HL-60 (cell line): ENCODE measurements at regions not wholly inside any gene's neighbourhood (a gene's known extent, or its start where the extent isn't known, plus 50 kb on each side); places are given as distances from the start of the nearest gene placed in this dataset.

Source experiments
- DNase-seq, 2 experiments: peaks; one replicate each; pipeline ENCODE4 v3.0.0-alpha.2; 2010 to 2020; ENCODE audit warnings: low read depth in 1 of 2, low spot score in 1 of 2
- H3K27ac ChIP-seq: fragments of 250-450 bp; sonication (Bioruptor Pico); replicated peaks from 2 replicates; pipeline ENCODE4 v1.5.1; 2020; ENCODE audit warnings: mild to moderate bottlenecking, moderate library complexity
- H3K27me3 ChIP-seq: fragments of 250-450 bp; sonication (Bioruptor Pico); 2 replicates; pipeline ENCODE4 v1.5.1; 2021; ENCODE audit warnings: mild to moderate bottlenecking, moderate library complexity; ENCODE audit not compliant: insufficient read depth, poor library complexity, severe bottlenecking
- H3K4me3 ChIP-seq: replicated peaks from 2 replicates; pipeline ENCODE4 v1.5.1; 2011; ENCODE audit warnings: mild to moderate bottlenecking, control low read depth, low read length; ENCODE audit not compliant: insufficient read depth
- GABPA ChIP-seq: IDR thresholded peaks from 2 replicates; pipeline ENCODE4 v1.6.1; 2012; ENCODE audit warnings: low read depth
- POLR2AphosphoS5 ChIP-seq: IDR thresholded peaks from 2 replicates; pipeline ENCODE4 v1.6.1; 2012; ENCODE audit warnings: low read depth
- SPI1 ChIP-seq: IDR thresholded peaks from 2 replicates; pipeline ENCODE4 v1.6.1; 2012; ENCODE audit warnings: low read depth, mild to moderate bottlenecking, borderline replicate concordance
- TF ChIP-seq, protein P1 (sequence below): IDR thresholded peaks from 2 replicates; pipeline ENCODE4 v1.6.1; 2012; ENCODE audit warnings: low read depth; ENCODE audit not compliant: insufficient replicate concordance
- TF ChIP-seq, protein P2 (sequence below): IDR thresholded peaks from one replicate; pipeline ENCODE4 v1.5.1; 2011; ENCODE audit warnings: low read length, control low read depth, inconsistent platforms; ENCODE audit not compliant: insufficient read depth

DNA sequence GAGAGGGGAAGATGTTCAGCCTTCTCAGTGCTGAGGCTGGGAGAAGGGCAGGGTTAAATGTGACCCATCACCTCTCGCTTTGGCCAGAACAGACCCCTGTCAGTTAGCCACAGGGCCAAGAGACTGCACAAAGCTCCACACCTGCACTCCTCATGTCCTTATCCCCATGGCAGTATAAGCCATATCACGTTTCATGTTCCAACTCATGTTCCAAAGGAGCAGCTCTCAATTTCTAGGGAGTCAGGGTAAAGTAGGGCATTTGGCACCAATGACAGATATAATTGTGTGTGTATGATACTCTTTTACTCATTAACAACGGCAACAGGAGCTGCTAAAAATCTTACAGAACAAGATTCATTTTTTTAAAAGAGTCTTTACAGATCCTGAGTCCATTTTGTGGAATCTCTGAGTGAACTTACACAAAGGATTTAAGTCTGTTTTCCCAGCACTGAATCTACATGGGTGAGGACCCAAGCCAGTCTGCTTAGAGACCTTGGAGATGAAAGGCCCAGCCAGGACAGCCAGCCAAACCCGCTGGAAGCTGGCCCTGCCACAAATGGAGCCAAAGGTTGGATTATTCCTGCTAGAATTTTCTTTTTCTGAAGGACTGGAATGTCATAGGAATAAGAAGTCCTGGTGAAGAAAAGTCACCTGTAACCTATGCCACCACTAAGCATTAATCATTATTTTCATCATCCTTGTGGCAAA lies 129.1 kb upstream of the SMAD1 start:
- no peaks in the 10 kb centered on the region for H3K27me3 ChIP-seq
- no peak overlapping the region for H3K27ac ChIP-seq
- TF ChIP-seq GABPA (no peak), POLR2AphosphoS5 (no peak), SPI1 (no peak)
- TF ChIP-seq, protein P1, sequence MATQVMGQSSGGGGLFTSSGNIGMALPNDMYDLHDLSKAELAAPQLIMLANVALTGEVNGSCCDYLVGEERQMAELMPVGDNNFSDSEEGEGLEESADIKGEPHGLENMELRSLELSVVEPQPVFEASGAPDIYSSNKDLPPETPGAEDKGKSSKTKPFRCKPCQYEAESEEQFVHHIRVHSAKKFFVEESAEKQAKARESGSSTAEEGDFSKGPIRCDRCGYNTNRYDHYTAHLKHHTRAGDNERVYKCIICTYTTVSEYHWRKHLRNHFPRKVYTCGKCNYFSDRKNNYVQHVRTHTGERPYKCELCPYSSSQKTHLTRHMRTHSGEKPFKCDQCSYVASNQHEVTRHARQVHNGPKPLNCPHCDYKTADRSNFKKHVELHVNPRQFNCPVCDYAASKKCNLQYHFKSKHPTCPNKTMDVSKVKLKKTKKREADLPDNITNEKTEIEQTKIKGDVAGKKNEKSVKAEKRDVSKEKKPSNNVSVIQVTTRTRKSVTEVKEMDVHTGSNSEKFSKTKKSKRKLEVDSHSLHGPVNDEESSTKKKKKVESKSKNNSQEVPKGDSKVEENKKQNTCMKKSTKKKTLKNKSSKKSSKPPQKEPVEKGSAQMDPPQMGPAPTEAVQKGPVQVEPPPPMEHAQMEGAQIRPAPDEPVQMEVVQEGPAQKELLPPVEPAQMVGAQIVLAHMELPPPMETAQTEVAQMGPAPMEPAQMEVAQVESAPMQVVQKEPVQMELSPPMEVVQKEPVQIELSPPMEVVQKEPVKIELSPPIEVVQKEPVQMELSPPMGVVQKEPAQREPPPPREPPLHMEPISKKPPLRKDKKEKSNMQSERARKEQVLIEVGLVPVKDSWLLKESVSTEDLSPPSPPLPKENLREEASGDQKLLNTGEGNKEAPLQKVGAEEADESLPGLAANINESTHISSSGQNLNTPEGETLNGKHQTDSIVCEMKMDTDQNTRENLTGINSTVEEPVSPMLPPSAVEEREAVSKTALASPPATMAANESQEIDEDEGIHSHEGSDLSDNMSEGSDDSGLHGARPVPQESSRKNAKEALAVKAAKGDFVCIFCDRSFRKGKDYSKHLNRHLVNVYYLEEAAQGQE = no peak
- TF ChIP-seq, protein P2, sequence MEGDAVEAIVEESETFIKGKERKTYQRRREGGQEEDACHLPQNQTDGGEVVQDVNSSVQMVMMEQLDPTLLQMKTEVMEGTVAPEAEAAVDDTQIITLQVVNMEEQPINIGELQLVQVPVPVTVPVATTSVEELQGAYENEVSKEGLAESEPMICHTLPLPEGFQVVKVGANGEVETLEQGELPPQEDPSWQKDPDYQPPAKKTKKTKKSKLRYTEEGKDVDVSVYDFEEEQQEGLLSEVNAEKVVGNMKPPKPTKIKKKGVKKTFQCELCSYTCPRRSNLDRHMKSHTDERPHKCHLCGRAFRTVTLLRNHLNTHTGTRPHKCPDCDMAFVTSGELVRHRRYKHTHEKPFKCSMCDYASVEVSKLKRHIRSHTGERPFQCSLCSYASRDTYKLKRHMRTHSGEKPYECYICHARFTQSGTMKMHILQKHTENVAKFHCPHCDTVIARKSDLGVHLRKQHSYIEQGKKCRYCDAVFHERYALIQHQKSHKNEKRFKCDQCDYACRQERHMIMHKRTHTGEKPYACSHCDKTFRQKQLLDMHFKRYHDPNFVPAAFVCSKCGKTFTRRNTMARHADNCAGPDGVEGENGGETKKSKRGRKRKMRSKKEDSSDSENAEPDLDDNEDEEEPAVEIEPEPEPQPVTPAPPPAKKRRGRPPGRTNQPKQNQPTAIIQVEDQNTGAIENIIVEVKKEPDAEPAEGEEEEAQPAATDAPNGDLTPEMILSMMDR = no peak
- no peak overlapping the region for H3K4me3 ChIP-seq
- DNase-seq = no peak

DNA sequence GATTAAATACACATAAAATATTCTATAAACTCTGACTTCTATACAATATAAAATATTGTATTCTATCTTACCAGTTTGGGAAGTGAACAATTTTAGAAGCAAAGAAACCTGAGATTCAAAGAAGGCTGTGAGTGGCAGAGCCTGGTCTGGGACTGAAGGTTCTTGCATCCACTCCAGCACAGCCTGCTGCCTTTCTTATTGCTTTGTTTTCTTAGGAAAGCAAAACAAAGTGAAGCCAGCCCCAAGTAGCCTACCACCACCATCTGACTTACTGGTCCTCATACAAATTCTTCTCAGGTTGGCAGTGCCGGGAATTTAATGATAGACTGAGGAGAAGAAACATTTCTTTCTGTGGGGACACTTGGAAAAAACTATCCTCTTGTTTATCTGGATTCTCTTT lies 129.7 kb upstream of the SMAD1 start:
- H3K4me3 ChIP-seq = no peak overlapping the region
- no peak overlapping the region for H3K27ac ChIP-seq
- no peaks in the 10 kb centered on the region for H3K27me3 ChIP-seq
- no peak for TF ChIP-seq SPI1
- TF ChIP-seq GABPA = no peak
- TF ChIP-seq, protein P2 = no peak
- no peak for TF ChIP-seq POLR2AphosphoS5
- TF ChIP-seq, protein P1 = no peak
- no peak for DNase-seq

DNA sequence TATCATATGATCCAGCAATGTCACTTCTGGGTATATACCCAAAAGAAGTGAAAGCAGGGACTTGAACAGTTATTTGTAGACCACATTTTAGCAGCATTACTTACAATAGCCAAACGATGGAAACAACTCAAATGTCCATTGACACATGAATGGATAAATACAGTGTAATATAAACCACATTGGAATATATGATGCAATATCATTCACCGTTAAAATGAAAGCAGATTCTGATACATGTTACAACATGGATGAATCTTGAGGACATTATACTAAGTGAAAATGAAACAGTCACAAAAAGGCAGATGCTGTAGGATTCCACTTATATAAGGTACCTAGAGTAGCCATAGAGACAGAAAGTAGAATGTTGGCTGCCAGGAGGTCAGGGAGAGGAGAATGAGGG lies 130.5 kb upstream of the SMAD1 start:
- TF ChIP-seq, protein P2 = no peak
- no peak for TF ChIP-seq GABPA
- H3K27me3 ChIP-seq = no peaks in the 10 kb centered on the region
- H3K27ac ChIP-seq = no peak overlapping the region
- no peak overlapping the region for H3K4me3 ChIP-seq
- DNase-seq = no peak

DNA sequence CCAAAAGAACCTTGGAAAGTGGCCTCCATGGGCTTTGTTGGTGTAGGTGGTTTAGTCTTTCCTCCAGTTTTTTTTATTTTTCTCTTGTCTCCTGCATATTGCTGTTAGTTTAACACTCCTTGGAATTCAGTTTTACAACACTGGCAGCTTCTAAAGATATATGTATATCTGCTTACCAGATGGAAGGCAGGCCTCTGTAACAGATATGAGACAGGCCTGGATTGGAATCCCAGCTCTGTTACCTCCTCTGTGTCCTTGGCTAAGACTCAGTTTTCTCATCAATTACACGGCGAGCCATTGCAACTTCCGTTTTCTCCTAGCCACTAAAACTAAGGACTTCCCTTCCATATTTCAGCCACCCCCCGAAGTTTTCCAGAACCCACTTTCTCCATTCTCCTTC lies 133.4 kb upstream of the SMAD1 start:
- Histone ChIP-seq H3K4me3 (no peak overlapping the region), H3K27me3 (no peaks in the 10 kb centered on the region), H3K27ac (no peak overlapping the region)
- no peak for DNase-seq
- TF ChIP-seq GABPA (no peak), SPI1 (no peak), POLR2AphosphoS5 (no peak)
- TF ChIP-seq, protein P1 = no peak
- TF ChIP-seq, protein P2 = no peak
